ENCODE measurements at regions not wholly inside any gene's neighbourhood (a gene's known extent, or its start where the extent isn't known, plus 50 kb on each side); places are given as distances from the start of the nearest gene placed in this dataset.

- H3K4me1 ChIP-seq (ENCODE audit: control insufficient read depth, insufficient read depth, low read length): no peaks in the 10 kb centered on the region
- H3K4me3 ChIP-seq (ENCODE audit: low read length): no peak overlapping the region
- no peaks in the 10 kb centered on the region for H3K36me3 ChIP-seq (ENCODE audit: control insufficient read depth, insufficient read depth, low read length)
- H3K27ac ChIP-seq (ENCODE audit: low read depth, low read length): no peak overlapping the region
- H3K9ac ChIP-seq (ENCODE audit: low read length): no peak overlapping the region
- no peaks in the 10 kb centered on the region for H3K27me3 ChIP-seq (ENCODE audit: control insufficient read depth, insufficient read depth, low read length)
These were observed 916.2 kb upstream of the B3GALT2 start for GRCh38 chr1:194102607-194103006.

GRCh38 chr1:194084755-194085154, 898.3 kb upstream of the B3GALT2 start:
- Histone ChIP-seq H3K9ac (ENCODE audit: low read length) (no peak overlapping the region), H3K27me3 (ENCODE audit: control insufficient read depth, insufficient read depth, low read length) (no peaks in the 10 kb centered on the region), H3K4me1 (ENCODE audit: control insufficient read depth, insufficient read depth, low read length) (no peaks in the 10 kb centered on the region), H3K27ac (ENCODE audit: low read depth, low read length) (no peak overlapping the region), H3K4me3 (ENCODE audit: low read length) (no peak overlapping the region), H3K36me3 (ENCODE audit: control insufficient read depth, insufficient read depth, low read length) (no peaks in the 10 kb centered on the region)

- Histone ChIP-seq H3K9ac (ENCODE audit: low read length) (no peak overlapping the region), H3K36me3 (ENCODE audit: control insufficient read depth, insufficient read depth, low read length) (no peaks in the 10 kb centered on the region), H3K27me3 (ENCODE audit: control insufficient read depth, insufficient read depth, low read length) (no peaks in the 10 kb centered on the region), H3K4me1 (ENCODE audit: control insufficient read depth, insufficient read depth, low read length) (no peaks in the 10 kb centered on the region), H3K27ac (ENCODE audit: low read depth, low read length) (no peak overlapping the region), H3K4me3 (ENCODE audit: low read length) (no peak overlapping the region)
These were observed 895.0 kb upstream of the B3GALT2 start for GRCh38 chr1:194081444-194081843.

GRCh38 chr1:194080826-194081225, 894.4 kb upstream of the B3GALT2 start:
- Histone ChIP-seq H3K9ac (ENCODE audit: low read length) (no peak overlapping the region), H3K36me3 (ENCODE audit: control insufficient read depth, insufficient read depth, low read length) (no peaks in the 10 kb centered on the region), H3K27me3 (ENCODE audit: control insufficient read depth, insufficient read depth, low read length) (no peaks in the 10 kb centered on the region), H3K4me3 (ENCODE audit: low read length) (no peak overlapping the region), H3K27ac (ENCODE audit: low read depth, low read length) (no peak overlapping the region), H3K4me1 (ENCODE audit: control insufficient read depth, insufficient read depth, low read length) (no peaks in the 10 kb centered on the region)

GRCh38 chr1:194078765-194079164, 892.4 kb upstream of the B3GALT2 start:
- no peaks in the 10 kb centered on the region for H3K27me3 ChIP-seq (ENCODE audit: control insufficient read depth, insufficient read depth, low read length)
- no peak overlapping the region for H3K9ac ChIP-seq (ENCODE audit: low read length)
- H3K36me3 ChIP-seq (ENCODE audit: control insufficient read depth, insufficient read depth, low read length): no peaks in the 10 kb centered on the region
- no peak overlapping the region for H3K4me3 ChIP-seq (ENCODE audit: low read length)
- H3K4me1 ChIP-seq (ENCODE audit: control insufficient read depth, insufficient read depth, low read length): peaks cover 4% of the 10 kb centered on the region
- no peak overlapping the region for H3K27ac ChIP-seq (ENCODE audit: low read depth, low read length)

GRCh38 chr1:194076646-194077045, 890.2 kb upstream of the B3GALT2 start:
- no peak overlapping the region for H3K27ac ChIP-seq (ENCODE audit: low read depth, low read length)
- H3K9ac ChIP-seq (ENCODE audit: low read length): no peak overlapping the region
- H3K4me1 ChIP-seq (ENCODE audit: control insufficient read depth, insufficient read depth, low read length): peaks cover 4% of the 10 kb centered on the region
- H3K4me3 ChIP-seq (ENCODE audit: low read length): no peak overlapping the region
- H3K27me3 ChIP-seq (ENCODE audit: control insufficient read depth, insufficient read depth, low read length): no peaks in the 10 kb centered on the region
- no peaks in the 10 kb centered on the region for H3K36me3 ChIP-seq (ENCODE audit: control insufficient read depth, insufficient read depth, low read length)

- Histone ChIP-seq H3K9ac (ENCODE audit: low read length) (no peak overlapping the region), H3K27ac (ENCODE audit: low read depth, low read length) (no peak overlapping the region), H3K36me3 (ENCODE audit: control insufficient read depth, insufficient read depth, low read length) (no peaks in the 10 kb centered on the region), H3K4me3 (ENCODE audit: low read length) (no peak overlapping the region), H3K4me1 (ENCODE audit: control insufficient read depth, insufficient read depth, low read length) (peaks cover 12% of the 10 kb centered on the region), H3K27me3 (ENCODE audit: control insufficient read depth, insufficient read depth, low read length) (no peaks in the 10 kb centered on the region)
These were observed 887.4 kb upstream of the B3GALT2 start for GRCh38 chr1:194073833-194074232.

GRCh38 chr1:194071205-194071604, 884.8 kb upstream of the B3GALT2 start:
- H3K27me3 ChIP-seq (ENCODE audit: control insufficient read depth, insufficient read depth, low read length): no peaks in the 10 kb centered on the region
- H3K4me3 ChIP-seq (ENCODE audit: low read length): no peak overlapping the region
- H3K27ac ChIP-seq (ENCODE audit: low read depth, low read length): no peak overlapping the region
- peaks cover 12% of the 10 kb centered on the region for H3K4me1 ChIP-seq (ENCODE audit: control insufficient read depth, insufficient read depth, low read length)
- no peak overlapping the region for H3K9ac ChIP-seq (ENCODE audit: low read length)
- no peaks in the 10 kb centered on the region for H3K36me3 ChIP-seq (ENCODE audit: control insufficient read depth, insufficient read depth, low read length)

GRCh38 chr1:194069831-194070218, 883.4 kb upstream of the B3GALT2 start:
- no peak overlapping the region for H3K4me3 ChIP-seq (ENCODE audit: low read length)
- no peaks in the 10 kb centered on the region for H3K36me3 ChIP-seq (ENCODE audit: control insufficient read depth, insufficient read depth, low read length)
- H3K4me1 ChIP-seq (ENCODE audit: control insufficient read depth, insufficient read depth, low read length): peaks cover 12% of the 10 kb centered on the region
- no peak overlapping the region for H3K27ac ChIP-seq (ENCODE audit: low read depth, low read length)
- H3K9ac ChIP-seq (ENCODE audit: low read length): no peak overlapping the region
- H3K27me3 ChIP-seq (ENCODE audit: control insufficient read depth, insufficient read depth, low read length): no peaks in the 10 kb centered on the region

- H3K36me3 ChIP-seq (ENCODE audit: control insufficient read depth, insufficient read depth, low read length): no peaks in the 10 kb centered on the region
- no peaks in the 10 kb centered on the region for H3K27me3 ChIP-seq (ENCODE audit: control insufficient read depth, insufficient read depth, low read length)
- no peak overlapping the region for H3K27ac ChIP-seq (ENCODE audit: low read depth, low read length)
- no peak overlapping the region for H3K9ac ChIP-seq (ENCODE audit: low read length)
- peaks cover 12% of the 10 kb centered on the region for H3K4me1 ChIP-seq (ENCODE audit: control insufficient read depth, insufficient read depth, low read length)
- no peak overlapping the region for H3K4me3 ChIP-seq (ENCODE audit: low read length)
These were observed 882.9 kb upstream of the B3GALT2 start for GRCh38 chr1:194069168-194069830.

GRCh38 chr1:194068446-194069167, 882.2 kb upstream of the B3GALT2 start:
- Histone ChIP-seq H3K27ac (ENCODE audit: low read depth, low read length) (no peak overlapping the region), H3K4me3 (ENCODE audit: low read length) (no peak overlapping the region), H3K36me3 (ENCODE audit: control insufficient read depth, insufficient read depth, low read length) (no peaks in the 10 kb centered on the region), H3K9ac (ENCODE audit: low read length) (no peak overlapping the region), H3K27me3 (ENCODE audit: control insufficient read depth, insufficient read depth, low read length) (no peaks in the 10 kb centered on the region), H3K4me1 (ENCODE audit: control insufficient read depth, insufficient read depth, low read length) (peaks cover 8% of the 10 kb centered on the region)

GRCh38 chr1:194067772-194068171, 881.4 kb upstream of the B3GALT2 start:
- H3K9ac ChIP-seq (ENCODE audit: low read length): no peak overlapping the region
- H3K27me3 ChIP-seq (ENCODE audit: control insufficient read depth, insufficient read depth, low read length): no peaks in the 10 kb centered on the region
- H3K27ac ChIP-seq (ENCODE audit: low read depth, low read length): no peak overlapping the region
- no peak overlapping the region for H3K4me3 ChIP-seq (ENCODE audit: low read length)
- H3K36me3 ChIP-seq (ENCODE audit: control insufficient read depth, insufficient read depth, low read length): no peaks in the 10 kb centered on the region
- H3K4me1 ChIP-seq (ENCODE audit: control insufficient read depth, insufficient read depth, low read length): peaks cover 8% of the 10 kb centered on the region

GRCh38 chr1:194062962-194063361, 876.5 kb upstream of the B3GALT2 start:
- Histone ChIP-seq H3K4me1 (ENCODE audit: control insufficient read depth, insufficient read depth, low read length) (no peaks in the 10 kb centered on the region), H3K4me3 (ENCODE audit: low read length) (no peak overlapping the region), H3K9ac (ENCODE audit: low read length) (no peak overlapping the region), H3K36me3 (ENCODE audit: control insufficient read depth, insufficient read depth, low read length) (no peaks in the 10 kb centered on the region), H3K27me3 (ENCODE audit: control insufficient read depth, insufficient read depth, low read length) (no peaks in the 10 kb centered on the region), H3K27ac (ENCODE audit: low read depth, low read length) (no peak overlapping the region)
